ENCODE measurements at regions not wholly inside any gene's neighbourhood (a gene's known extent, or its start where the extent isn't known, plus 50 kb on each side); places are given as distances from the start of the nearest gene placed in this dataset.

DNA sequence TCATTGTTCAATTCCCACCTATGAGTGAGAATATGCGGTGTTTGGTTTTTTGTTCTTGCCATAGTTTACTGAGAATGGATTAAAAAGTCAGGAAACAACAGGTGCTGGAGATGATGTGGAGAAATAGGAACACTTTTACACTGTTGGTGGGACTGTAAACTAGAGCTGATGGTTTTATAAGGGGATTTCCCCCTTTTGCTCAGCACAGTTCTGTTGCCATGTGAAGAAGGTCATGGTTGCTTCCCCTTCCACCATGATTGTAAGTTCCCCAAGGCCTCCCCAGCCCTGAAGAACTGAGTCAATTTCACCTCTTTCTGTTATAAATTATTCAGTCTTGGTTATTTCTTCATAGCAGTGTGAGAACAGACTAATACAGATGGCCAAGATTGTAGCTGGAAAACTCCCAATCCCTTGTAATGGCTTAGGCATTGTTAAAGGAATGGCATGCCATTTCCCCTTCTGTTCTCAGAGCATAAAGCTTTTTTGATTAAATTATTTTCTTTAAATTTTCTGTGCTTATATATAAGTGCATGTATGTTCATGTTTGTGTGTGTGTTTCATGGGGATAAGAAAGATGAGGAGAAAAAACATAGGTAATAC lies 144.8 kb downstream of the BACH1 start:
- no peak for DNase-seq (ENCODE audit: low read depth)

DNA sequence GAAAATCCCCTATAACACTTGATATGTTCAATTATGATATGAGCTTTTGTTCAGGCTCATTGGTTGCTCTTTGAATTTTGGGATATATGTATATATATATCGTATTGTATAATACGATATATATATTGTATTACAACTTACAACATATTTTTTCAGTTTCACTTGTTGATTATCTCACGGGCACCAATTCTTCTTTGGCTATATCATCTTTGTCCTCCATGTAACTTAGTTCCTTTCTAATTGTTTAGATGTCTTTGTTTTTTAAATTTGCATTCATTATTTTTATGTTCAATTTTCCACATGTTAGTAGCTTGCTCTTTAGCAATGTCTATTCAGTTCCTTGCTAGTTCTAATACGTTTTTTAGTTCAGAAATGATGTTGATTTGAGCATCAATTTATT lies 150.0 kb downstream of the BACH1 start:
- DNase-seq (ENCODE audit: low read depth), result no peak

GRCh38 chr21:29449306-29449950 lies 150.7 kb downstream of the BACH1 start:
- no peak for DNase-seq (ENCODE audit: low read depth)

DNA sequence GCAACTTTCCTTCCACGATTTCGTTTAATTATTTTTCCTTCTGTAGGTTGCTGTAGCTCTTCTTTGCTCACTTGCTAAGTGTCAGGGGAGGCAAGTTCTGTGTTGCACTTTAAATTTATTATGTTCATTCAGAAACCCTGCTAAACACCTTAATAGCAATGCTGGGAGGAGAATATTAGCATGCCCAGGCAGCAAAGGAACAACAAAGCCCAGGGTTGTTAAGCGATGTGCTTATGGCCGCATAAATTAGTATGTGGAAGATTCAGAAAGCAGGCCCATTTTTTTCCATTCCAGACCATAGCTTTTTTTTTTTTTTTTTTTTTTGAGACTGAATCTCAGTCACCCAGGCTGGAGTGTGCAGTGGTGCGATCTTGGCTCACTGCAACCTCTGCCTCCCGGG lies 151.3 kb downstream of the BACH1 start:
- DNase-seq (ENCODE audit: low read depth), result no peak

GRCh38 chr21:29453511-29453910 lies 154.8 kb downstream of the BACH1 start:
- no peak for DNase-seq (ENCODE audit: low read depth)

DNA sequence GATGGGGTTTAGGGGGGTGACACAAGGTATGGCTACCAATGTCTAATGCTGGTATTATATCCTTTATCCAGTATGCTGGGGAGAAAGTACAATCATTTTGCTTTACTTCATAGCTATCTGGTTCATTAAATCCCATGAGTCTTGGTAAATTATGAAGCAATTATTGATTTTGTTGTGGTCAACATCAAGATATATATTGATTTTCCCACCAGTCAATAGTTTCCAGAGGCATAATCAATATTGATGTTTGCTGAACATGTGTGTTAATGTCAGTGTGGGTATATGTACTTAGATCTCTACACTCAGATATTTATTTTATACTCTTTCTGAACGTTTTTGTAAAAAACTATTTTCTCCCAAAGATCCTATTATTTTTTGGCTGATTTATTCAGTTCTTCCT lies 155.5 kb downstream of the BACH1 start:
- DNase-seq (ENCODE audit: low read depth), result no peak

- no peak for DNase-seq (ENCODE audit: low read depth)
Measured at GRCh38 chr21:29462479-29462878, 163.8 kb downstream of the BACH1 start.

GRCh38 chr21:29465546-29465945 lies 166.8 kb downstream of the BACH1 start:
- no peak for DNase-seq (ENCODE audit: low read depth)

DNA sequence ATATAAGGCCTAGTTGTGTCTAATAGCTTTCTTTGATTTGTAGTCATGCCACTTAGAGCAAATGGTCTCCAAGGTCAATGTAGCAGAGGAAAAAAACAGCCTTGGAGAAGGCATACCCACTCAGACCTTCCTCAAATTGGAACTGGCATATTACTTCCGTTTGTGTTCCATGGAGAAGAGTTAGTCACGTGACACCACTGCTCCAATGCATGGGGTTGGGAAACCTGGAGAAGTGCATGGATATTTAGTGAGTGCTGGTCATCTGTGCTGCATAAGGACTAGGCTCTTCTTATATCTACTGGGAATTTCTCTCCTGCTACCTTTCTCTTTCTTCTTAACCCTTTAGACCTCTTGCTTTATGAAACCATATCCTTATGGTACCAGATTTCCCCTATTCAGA lies 167.8 kb downstream of the BACH1 start:
- DNase-seq (ENCODE audit: low read depth), result no peak

DNA sequence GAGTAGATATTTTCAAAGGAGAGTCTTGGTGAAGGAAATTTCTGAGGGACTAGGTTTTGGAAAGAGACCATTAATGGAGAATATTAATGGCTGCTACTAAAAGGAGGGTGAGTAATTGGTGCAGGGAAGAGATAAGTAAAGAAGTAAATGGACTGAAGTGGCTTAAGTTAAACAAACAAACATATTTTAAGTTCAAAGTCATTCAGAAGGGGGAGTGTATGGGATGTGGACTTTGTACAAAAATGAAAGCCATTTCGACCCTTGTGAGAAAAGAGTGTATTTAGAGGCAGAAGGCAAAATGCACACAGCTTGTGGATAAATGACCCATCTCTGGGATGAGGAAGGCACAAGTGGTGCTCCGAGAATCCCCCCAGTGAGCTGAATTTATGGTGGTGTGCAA lies 171.7 kb downstream of the BACH1 start:
- no peak for DNase-seq (ENCODE audit: low read depth)

- no peak for DNase-seq (ENCODE audit: low read depth)
Measured at GRCh38 chr21:29473808-29474207, 175.1 kb downstream of the BACH1 start.

DNA sequence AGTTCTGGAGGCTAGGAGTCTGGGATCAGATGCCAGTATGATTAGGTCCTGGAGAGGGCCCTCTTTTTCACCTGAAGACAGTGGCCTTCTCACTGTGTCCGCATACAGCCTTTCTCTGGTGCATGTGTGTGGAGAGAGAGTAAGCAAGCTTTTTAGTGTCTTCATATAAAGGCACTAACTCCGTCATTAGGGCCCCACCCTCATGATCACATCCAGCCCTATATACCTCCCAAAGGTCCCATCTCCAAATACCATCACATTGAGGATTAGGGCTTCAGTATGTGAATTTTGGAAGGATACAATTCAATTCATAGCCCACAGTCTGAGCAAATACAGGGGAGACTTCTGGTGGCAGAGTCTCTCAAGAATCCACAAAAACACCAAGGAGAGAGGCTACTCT lies 176.6 kb downstream of the BACH1 start:
- DNase-seq (ENCODE audit: low read depth), result no peak

DNA sequence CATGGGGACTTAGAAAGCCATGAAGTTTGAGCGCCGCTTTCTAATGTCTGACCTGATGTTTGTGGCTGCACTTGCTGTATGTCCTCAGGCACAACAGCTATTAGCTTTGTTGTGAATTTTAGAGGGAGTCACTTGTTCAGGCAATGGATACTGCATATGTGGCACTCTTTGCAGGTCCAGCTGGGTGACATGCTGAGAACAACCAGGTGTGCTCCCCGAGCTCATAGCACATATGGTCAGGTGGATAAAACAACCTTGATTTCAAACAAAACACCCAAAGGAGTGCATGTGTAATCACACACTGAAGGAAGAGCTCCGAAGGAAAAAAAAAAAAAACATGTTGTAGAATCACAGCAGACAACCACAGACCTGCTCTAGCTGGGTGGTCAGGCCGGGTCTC lies 178.6 kb downstream of the BACH1 start:
- DNase-seq (ENCODE audit: low read depth), result no peak

GRCh38 chr21:29477941-29478340 lies 179.2 kb downstream of the BACH1 start:
- DNase-seq (ENCODE audit: low read depth), result peak; percentile 63

GRCh38 chr21:29481081-29481480 lies 182.4 kb downstream of the BACH1 start:
- no peak for DNase-seq (ENCODE audit: low read depth)

- no peak for DNase-seq (ENCODE audit: low read depth)
Measured at GRCh38 chr21:29481641-29482040, 182.9 kb downstream of the BACH1 start.

DNA sequence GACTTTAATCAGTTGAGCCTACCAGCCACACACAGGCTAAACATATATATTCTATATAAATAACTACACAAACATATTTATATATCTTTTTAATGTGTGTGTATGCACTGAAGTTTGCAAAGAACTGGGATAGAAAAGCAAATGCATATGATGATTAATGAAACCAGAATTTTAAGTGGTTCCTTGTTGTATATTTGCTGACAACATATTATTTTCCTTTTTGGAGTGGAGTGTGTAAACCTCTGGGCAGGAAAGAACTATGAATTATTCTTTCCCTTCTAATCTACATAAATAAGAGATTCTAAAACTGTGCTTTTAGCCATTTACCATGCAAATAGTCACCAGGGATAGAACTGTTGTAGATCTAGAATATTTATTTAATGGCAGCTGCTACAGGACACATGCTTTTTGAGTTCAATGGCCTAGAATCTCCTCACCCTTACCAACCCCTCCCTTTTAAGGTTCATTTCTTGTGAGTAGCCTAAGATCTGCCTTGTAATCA lies 187.6 kb downstream of the BACH1 start:
- DNase-seq (ENCODE audit: low read depth), result no peak

All from stromal cell of bone marrow (primary cell).